K562 (cell line): ENCODE measurements at regions not wholly inside any gene's neighbourhood (a gene's known extent, or its start where the extent isn't known, plus 50 kb on each side); places are given as distances from the start of the nearest gene placed in this dataset.

Experiments
- JUNB ChIP-seq: fragments of 450-650 bp; formaldehyde crosslinking; conservative IDR thresholded peaks from 2 replicates; pipeline ENCODE4 v1.4.0; 2020; ENCODE audit warnings: mild to moderate bottlenecking
- KLF13 ChIP-seq: fragments of 450-650 bp; IDR thresholded peaks from 2 replicates; pipeline ENCODE4 v1.6.1; 2016; ENCODE audit warnings: missing genetic modification characterization, low read depth, mild to moderate bottlenecking, missing compliant biosample characterization, moderate library complexity, borderline replicate concordance
- POLR2AphosphoS5 ChIP-seq: IDR thresholded peaks from 2 replicates; pipeline ENCODE4 v1.6.1; 2011; ENCODE audit warnings: mild to moderate bottlenecking, low read depth, low read length, moderate library complexity; ENCODE audit not compliant: control insufficient read depth, insufficient read depth
- TEAD2 ChIP-seq: fragments of 450-650 bp; IDR thresholded peaks from 2 replicates; pipeline ENCODE4 v1.6.1; 2016; ENCODE audit warnings: missing genetic modification characterization, control low read depth, missing compliant biosample characterization
- TF ChIP-seq, protein P1 (sequence below), 3 experiments: IDR thresholded peaks in 2 of 3; conservative IDR thresholded peaks in 1 of 3; 2 replicates each; pipeline ENCODE4 v1.5.1; 2011 to 2012; ENCODE audit warnings: low read length in 3 of 3, mild to moderate bottlenecking in 3 of 3, control low read depth in 2 of 3, improper control_type of control experiment in 1 of 3, inconsistent platforms in 1 of 3, low read depth in 1 of 3, mixed read lengths in 1 of 3, moderate library complexity in 1 of 3; ENCODE audit not compliant: insufficient read depth in 2 of 3
- TF ChIP-seq, protein P2 (sequence below): fragments of 450-650 bp; IDR thresholded peaks from 2 replicates; pipeline ENCODE4 v1.6.1; 2014; ENCODE audit warnings: low read depth, mild to moderate bottlenecking, moderate library complexity, borderline replicate concordance
- TF ChIP-seq, protein P3 (sequence below): sonication (generic); formaldehyde crosslinking; IDR thresholded peaks from 2 replicates; pipeline ENCODE4 v1.8.1; 2023; ENCODE audit warnings: mild to moderate bottlenecking, missing genetic modification reagents, moderate library complexity

DNA sequence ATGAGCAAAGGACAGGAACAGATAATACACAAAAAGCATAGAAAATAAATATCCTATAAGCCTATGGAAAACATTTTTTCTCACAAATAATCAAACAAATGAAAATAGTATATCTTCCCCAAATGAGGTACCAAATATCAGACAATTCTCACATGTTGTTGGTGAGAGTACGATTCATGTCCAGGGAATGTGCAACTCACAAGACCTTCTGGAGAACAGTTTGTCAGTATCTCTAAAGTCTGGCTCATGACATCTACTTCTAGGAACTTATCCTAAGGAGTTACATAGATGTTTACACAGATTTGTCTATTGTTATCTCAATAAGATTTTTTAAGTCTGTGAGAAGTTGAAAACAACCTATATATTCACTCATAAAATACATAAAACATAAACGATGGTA lies 80.3 kb upstream of the ARHGEF7 start:
- no peak for TF ChIP-seq KLF13 (tag)
- no peak for TF ChIP-seq TEAD2 (tag)
- TF ChIP-seq, protein P1, sequence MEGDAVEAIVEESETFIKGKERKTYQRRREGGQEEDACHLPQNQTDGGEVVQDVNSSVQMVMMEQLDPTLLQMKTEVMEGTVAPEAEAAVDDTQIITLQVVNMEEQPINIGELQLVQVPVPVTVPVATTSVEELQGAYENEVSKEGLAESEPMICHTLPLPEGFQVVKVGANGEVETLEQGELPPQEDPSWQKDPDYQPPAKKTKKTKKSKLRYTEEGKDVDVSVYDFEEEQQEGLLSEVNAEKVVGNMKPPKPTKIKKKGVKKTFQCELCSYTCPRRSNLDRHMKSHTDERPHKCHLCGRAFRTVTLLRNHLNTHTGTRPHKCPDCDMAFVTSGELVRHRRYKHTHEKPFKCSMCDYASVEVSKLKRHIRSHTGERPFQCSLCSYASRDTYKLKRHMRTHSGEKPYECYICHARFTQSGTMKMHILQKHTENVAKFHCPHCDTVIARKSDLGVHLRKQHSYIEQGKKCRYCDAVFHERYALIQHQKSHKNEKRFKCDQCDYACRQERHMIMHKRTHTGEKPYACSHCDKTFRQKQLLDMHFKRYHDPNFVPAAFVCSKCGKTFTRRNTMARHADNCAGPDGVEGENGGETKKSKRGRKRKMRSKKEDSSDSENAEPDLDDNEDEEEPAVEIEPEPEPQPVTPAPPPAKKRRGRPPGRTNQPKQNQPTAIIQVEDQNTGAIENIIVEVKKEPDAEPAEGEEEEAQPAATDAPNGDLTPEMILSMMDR (IDR thresholded peaks at IDR 0.05 in 2 of 3, conservative IDR thresholded peaks at IDR 0.05 in 1 of 3; ENCODE audit: insufficient read depth in 2 of 3, low read depth in 1 of 3, low read length in 3 of 3): no peak
- TF ChIP-seq POLR2AphosphoS5: no peak
- TF ChIP-seq JUNB (CRISPR knock-in tag): no peak
- TF ChIP-seq, protein P2, sequence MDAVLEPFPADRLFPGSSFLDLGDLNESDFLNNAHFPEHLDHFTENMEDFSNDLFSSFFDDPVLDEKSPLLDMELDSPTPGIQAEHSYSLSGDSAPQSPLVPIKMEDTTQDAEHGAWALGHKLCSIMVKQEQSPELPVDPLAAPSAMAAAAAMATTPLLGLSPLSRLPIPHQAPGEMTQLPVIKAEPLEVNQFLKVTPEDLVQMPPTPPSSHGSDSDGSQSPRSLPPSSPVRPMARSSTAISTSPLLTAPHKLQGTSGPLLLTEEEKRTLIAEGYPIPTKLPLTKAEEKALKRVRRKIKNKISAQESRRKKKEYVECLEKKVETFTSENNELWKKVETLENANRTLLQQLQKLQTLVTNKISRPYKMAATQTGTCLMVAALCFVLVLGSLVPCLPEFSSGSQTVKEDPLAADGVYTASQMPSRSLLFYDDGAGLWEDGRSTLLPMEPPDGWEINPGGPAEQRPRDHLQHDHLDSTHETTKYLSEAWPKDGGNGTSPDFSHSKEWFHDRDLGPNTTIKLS: no peak
- TF ChIP-seq, protein P3, sequence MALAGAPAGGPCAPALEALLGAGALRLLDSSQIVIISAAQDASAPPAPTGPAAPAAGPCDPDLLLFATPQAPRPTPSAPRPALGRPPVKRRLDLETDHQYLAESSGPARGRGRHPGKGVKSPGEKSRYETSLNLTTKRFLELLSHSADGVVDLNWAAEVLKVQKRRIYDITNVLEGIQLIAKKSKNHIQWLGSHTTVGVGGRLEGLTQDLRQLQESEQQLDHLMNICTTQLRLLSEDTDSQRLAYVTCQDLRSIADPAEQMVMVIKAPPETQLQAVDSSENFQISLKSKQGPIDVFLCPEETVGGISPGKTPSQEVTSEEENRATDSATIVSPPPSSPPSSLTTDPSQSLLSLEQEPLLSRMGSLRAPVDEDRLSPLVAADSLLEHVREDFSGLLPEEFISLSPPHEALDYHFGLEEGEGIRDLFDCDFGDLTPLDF (CRISPR knock-in tag): no peak
